WI38 (cell line): ENCODE measurements at regions not wholly inside any gene's neighbourhood (a gene's known extent, or its start where the extent isn't known, plus 50 kb on each side); places are given as distances from the start of the nearest gene placed in this dataset.
"Not testable (repeated sequence)": the region's sequence is repeated elsewhere in the genome, so short reads cannot be mapped to it uniquely, and the experiment has no call there.

Source experiments
- H3K4me3 ChIP-seq: 2 replicates; pipeline ENCODE4 v1.5.1; 2011; ENCODE audit warnings: low read depth, mild to moderate bottlenecking, control low read depth, low read length
- TF ChIP-seq, protein P1 (sequence below): IDR thresholded peaks from 2 replicates; pipeline ENCODE4 v1.5.1; 2012; ENCODE audit warnings: low read depth, mild to moderate bottlenecking, control low read depth, low read length

DNA sequence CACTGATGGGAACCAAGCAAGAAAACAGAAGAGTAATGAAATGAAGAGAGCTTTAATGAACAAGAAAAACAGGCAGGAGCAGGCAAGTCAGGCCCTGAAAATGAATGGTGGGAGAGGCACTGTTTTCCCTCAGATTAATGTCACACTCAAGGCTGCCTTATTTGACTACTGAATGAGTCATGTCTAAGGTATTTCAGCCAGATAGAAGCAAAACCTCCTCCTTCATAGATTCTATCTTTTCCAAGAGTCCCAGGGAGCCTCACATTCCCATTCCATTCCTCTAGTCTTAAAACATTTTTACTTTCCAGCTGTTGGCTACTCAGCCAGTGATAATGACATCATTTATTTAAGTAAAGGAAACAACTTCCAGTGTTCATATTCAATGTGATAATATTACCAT, 228.4 kb upstream of the NRIP1 start:
- TF ChIP-seq, protein P1, sequence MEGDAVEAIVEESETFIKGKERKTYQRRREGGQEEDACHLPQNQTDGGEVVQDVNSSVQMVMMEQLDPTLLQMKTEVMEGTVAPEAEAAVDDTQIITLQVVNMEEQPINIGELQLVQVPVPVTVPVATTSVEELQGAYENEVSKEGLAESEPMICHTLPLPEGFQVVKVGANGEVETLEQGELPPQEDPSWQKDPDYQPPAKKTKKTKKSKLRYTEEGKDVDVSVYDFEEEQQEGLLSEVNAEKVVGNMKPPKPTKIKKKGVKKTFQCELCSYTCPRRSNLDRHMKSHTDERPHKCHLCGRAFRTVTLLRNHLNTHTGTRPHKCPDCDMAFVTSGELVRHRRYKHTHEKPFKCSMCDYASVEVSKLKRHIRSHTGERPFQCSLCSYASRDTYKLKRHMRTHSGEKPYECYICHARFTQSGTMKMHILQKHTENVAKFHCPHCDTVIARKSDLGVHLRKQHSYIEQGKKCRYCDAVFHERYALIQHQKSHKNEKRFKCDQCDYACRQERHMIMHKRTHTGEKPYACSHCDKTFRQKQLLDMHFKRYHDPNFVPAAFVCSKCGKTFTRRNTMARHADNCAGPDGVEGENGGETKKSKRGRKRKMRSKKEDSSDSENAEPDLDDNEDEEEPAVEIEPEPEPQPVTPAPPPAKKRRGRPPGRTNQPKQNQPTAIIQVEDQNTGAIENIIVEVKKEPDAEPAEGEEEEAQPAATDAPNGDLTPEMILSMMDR, result no peak
- no peak overlapping the region for H3K4me3 ChIP-seq

DNA sequence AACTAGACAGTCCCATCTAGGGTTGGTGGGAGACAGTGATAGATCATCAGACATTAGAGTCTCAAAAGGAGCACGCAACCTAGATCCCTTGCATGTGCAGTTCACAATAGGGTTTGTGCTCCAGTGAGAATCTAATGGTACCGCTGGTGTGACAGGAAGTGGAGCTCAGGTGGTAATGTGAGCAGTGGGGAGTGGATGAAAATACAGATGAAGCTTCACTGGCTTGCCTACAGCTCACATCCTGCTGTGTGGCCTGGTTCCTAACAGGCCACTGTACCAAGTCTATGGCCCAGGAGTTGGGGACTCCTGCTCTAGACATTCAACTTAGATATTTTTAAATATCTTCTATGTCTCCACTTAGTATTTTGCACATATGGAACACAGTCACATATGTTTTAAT, 231.1 kb upstream of the NRIP1 start:
- TF ChIP-seq, protein P1, result no peak
- no peak overlapping the region for H3K4me3 ChIP-seq

DNA sequence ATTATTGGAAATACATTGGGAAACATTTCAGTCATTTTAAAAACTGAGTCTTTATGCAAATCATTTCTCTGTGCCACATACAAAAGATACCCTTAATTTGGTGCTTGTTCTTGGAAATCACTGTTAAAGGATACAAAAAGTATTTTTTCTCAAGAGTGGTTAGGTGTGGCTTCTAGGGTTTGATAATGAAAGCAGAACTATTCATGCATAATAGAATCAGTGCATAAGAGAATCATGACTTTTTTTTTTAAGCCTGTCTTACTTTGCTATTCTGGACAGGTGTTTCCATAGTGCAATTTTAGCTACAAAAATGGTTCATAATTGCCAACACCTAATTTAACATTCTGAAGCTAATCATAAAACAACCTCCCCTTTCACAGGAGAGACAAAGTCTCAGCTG, 233.0 kb upstream of the NRIP1 start:
- H3K4me3 ChIP-seq, result no peak overlapping the region
- TF ChIP-seq, protein P1, result no peak

DNA sequence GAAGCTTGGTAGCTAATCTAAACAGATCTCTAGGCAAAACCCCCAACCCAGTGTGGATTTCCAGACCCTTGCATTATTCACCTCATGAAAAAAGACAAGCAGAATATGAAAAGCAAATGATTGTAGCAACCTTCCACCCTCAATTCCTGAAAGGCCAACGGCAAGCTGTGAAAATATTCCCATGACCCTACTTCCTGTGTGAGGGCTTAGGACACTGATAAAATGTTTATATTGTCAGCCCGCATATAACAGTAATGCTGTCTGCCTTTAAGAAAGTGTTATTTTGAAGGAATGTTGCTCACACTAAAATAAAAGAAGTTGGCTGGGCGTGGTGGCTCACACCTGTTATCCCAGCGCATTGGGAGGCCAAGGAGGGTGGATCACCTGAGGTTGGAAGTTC, 233.5 kb upstream of the NRIP1 start:
- TF ChIP-seq, protein P1, result no peak
- no peak overlapping the region for H3K4me3 ChIP-seq

DNA sequence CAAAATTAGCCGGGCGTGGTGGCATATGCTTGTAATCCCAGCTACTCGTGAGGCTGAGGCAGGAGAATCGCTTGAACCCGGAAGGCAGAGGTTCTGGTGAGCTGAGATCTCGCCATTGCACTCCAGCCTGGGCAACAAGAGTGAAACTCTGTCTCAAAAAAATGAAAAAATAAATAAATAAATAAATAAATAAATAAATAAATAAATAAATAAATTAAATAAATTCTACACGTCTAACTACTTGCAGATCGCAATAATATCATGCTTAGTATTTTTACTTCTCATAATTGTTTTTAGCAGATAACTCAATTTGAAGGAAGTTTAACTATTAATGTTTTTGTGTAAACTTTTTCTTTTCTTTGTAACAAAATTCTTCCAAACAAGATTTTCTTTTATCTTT, 234.0 kb upstream of the NRIP1 start:
- H3K4me3 ChIP-seq, result not testable (repeated sequence)

DNA sequence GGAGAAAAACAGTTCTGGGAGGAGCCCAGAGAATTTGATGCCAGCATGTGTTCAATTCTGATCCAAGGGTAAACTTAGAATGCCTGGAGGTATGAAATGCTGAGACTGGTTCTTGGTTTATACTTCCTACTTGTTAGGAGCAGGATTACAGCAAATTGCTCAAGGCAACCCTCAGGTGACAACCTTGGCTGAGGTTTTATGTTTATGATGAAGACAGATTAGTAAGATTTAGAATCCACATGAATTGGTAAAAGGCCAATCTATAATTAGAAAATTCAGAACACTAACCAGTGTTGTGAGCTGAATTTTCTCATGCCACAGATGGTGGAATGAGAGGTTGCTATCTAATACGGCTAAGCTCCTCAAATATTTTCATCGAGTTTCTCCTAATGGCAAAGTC, 235.3 kb upstream of the NRIP1 start:
- TF ChIP-seq, protein P1, result no peak
- H3K4me3 ChIP-seq, result no peak overlapping the region

DNA sequence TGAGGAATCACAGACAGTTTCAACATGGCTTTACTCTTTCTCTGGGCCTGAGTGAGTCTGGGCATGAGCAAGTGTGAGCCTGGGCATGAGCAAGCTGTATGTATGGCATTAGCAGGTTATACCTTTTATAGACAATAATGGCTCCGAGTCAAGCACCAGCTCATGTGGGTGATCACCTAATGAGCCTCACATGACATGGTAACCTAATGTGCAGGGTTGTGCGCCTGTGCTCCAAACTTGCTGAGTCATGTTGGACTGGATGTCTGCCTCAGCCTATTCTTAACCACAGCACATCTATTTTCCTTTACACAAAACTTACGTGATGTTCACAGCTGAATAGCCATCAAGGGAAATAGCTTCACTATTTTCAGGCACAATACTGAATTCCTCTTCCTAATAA, 236.2 kb upstream of the NRIP1 start:
- TF ChIP-seq, protein P1, result no peak
- H3K4me3 ChIP-seq, result no peak overlapping the region

DNA sequence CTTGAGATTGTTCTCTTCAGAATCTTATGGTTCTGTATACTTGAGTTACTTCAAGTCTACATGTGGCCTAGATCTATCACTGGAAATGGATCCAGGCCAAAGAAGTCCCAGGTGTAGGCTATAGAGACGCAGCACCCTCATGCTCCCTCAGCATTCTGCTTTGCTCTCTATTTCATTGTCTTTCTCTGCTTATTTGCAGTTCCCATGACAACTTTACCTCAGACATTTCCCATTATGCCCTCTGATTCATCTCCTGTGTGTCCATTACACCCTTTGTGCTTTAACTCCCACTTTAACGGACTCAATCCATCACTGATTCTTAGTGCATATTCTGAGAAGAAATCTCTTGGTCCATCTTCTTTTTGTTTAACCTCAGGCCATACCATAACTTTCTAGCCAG, 236.9 kb upstream of the NRIP1 start:
- TF ChIP-seq, protein P1, result no peak
- H3K4me3 ChIP-seq, result no peak overlapping the region
